Stimulated activated CD4-positive, alpha-beta T cell treated with anti-CD3 and anti-CD28 coated beads, TNF-alpha, amount 100 ng/mL, for 48 hours (primary cell): ENCODE measurements at regions not wholly inside any gene's neighbourhood (a gene's known extent, or its start where the extent isn't known, plus 50 kb on each side); places are given as distances from the start of the nearest gene placed in this dataset.
"Not testable (repeated sequence)": the region's sequence is repeated elsewhere in the genome, so short reads cannot be mapped to it uniquely, and the experiment has no call there.

Experiments used
- DNase-seq, 3 donors: peaks; one replicate each; pipeline ENCODE4 v3.0.0-alpha.2; 2020; ENCODE audit warnings: low read depth in 3 of 3

DNA sequence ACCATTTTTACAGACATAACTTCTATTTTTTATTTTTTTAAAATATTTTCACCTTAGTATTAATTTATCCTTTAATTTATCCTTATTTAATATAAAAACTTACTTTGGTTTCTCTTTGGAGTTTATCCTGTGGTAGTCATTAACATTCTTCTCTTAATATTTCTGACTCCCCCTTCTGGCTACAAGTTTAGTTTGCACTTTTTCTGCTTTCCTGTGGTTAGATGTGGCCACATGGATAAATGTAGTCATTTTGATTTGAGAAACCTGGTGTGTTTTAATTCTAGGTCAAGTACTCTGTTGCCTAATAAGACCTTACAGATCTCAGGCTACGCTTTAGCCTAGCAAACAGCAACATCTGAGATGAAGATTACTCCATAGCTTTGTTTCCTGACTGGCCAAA, 1187.5 kb downstream of the HACE1 start:
- DNase-seq: no peak

DNA sequence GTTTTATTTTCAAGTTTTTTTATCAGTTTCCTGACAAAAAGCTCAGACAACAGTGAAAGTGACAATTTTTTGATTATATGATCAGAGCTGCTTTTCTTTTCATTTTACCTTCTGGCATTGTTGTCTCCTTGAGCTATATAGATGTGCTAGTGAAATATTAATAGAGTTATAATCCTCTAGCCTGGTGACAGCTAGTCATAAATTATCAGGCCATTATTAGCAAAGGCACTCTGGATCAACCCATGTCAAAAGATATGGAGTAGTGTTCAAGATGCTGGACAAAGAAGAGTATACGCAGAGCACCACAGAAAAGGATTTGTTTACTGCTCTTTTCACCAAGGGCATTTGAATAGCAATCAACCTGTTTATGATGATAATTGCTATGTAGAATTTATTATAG, 1230.1 kb downstream of the HACE1 start:
- DNase-seq: no peak

DNA sequence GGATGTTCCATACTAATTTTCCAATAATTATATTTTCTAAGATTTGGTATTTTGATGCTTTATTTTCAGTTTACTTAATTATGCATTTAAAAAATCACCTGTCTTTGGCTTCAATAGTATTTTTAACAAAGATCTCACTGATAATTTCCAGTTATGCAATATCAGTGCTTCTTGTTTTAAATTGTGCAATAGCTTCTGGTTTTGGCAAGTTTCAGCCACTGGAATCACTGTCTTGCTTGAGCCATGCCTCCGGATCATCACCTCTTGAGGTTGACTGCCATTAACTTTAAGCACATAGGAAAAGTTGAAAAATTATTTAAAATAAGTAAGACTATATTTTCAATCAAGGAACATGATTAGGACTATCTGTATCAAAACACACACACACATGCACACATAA, 1242.1 kb downstream of the HACE1 start:
- DNase-seq: no peak

DNA sequence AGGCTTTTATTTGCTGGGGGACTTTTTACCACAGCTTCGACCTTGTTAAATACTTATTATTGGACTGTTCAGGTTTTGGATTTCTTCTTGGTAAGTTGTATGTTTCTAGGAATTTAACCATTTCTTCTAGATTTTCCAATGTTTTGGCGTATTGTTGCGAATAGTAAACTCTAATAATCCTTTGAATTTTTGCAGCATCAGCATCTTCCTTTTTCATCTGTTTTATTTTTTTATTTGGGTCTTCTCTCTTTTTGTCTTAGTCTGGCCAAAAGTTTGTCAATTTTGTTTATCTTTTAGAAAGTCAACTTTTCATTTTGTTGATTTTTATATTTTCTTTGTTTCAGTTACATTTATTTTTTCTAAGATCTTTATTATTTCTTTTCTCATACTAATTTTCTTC, 1272.0 kb downstream of the HACE1 start:
- no peak for DNase-seq

DNA sequence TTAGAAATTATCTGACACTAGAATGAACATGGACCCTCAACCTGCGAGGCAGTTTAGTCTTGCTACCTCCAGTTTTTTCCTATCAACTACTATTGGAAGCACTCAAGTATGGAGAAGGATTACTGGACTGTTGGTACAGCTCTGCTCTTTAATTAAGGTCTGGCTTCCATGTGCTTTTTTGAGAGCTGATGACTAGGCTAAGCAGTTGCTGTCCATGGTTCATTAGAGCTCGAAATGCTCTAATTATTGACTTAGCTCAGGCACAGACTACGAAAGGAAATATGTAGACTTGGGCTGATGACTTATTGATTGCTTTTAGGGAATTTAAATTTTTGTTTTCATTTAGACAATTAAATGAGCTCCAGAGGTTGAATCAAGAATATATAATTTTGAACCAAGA, 1281.6 kb downstream of the HACE1 start:
- DNase-seq: no peak

DNA sequence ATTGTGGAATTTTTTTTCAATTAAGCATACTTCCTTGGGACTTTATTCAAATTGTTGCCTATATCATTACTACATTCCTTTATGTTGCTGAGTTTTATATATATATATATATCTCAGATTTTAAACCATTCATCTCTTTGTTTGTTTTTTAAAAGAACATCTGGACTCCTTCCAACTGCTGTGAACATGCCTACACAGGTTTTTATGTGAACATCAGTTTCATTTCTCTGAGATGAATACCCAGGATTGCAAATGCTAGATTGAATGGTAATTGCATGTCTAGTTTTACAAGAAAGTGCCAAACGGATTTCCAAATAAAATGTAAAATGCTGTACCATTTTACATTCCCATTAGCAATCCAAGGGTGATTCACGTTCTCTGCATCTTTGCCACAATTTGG, 1289.3 kb downstream of the HACE1 start:
- DNase-seq: no peak

DNA sequence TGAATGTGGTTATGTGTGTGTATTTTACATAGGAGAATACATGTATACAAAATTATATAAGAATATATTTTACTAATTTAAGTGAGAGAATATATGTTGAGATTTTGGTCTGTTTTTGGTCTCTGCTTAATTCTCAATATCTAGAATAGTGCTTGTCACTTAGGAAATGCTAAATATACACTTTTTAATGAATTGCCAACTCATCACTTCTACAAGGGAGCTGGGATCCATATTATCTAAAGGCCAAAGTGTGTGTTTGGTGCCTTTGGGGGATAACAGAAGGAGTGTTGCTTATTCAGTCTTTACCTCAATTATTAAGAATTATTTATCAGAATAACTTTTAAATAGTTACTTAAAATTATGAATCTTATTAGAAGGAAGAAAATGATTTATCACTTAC, 1304.8 kb downstream of the HACE1 start:
- DNase-seq: no peak

DNA sequence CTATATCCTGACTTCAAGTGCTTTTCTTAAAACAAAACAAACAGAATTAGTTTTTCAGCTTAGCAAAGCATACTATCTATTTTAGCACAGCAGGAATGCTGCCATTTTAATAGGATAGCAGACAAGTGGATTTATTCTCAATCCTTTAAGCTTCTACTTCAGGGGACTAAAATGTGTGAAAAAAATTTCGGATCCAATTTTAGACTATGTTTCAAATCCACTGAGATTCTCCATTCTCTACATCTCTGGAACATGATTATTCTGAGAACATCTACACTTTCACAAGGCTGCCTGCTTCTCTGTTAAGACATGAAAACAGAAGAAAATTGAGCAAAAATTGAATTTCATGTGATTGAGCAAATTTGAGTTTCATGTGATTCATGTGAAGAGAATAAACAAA, 1321.3 kb downstream of the HACE1 start:
- DNase-seq: no peak

DNA sequence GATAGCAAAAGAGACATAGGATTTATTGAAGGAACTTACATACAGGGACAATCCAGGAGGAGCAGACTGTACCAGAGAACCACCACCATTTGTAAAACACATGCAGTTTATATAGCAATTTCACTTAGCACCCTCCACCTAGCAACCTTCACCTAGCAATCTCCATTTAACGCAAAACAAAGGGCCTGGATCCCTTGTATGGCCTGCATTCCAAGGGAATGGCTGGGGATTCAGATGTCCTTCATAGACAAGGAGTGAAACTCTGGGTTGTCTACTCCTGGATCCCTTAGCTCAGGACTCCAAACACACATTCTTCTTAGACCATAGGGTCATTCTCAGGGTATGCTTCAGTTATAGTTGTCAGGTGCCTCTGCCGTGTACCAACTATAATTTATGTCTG, 1324.9 kb downstream of the HACE1 start:
- no peak for DNase-seq

DNA sequence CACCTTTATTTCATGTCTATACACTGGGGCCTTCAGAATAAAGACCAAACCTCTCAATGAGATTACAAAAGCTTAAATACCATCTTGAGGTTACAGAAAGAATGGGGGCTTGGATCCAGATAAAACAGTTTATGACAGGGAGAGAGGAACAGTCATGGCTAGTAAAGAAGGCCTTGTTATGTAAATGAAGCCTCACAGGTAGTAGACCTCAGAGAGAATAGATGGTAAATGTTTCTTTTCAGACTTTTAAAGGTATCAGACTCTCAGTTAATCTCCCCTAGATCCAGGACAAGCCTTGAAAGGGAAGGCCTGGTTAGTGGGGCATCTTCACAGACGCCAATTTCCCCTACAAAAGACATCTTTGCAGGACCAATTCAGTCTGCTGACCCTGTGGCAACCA, 1325.6 kb downstream of the HACE1 start:
- no peak for DNase-seq

DNA sequence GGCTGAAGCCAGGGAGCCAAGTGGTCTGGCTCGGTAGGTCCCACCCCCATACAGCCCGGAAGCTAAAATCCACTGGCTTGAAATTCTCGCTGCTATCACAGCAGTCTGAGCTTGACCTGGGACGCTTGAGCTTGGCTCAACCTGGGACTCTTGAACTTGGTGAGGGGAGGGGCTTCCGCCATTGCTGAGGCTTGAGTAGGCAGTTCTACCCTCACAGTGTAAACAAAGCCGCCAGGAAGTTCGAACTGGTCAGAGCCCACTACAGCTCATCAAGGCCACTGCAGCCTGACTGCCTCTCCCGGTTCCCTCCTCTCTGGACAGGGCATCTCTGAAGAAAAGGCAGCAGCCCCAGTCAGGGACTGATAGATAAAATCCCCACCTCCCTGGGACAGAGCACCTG, 1337.7 kb downstream of the HACE1 start:
- DNase-seq: no peak

DNA sequence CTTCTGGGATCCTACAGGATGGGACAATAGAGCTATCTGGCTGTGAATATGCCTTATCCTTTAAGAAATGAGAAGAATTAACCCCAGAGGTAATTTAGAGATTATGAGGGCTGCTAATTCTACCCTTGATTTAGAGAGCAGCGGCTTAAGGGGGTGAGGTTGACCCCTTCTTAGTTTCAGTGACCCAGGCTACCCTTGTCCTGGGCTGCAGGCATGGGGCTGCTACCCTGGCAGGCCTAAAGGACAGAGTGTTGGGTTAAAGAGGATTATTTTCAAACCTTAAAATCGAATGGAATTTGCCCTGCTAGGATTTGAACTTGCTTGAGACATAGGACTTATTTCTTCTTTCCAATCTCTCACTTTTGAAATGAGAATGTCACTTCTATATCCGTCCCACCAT, 1343.4 kb downstream of the HACE1 start:
- DNase-seq: no peak

DNA sequence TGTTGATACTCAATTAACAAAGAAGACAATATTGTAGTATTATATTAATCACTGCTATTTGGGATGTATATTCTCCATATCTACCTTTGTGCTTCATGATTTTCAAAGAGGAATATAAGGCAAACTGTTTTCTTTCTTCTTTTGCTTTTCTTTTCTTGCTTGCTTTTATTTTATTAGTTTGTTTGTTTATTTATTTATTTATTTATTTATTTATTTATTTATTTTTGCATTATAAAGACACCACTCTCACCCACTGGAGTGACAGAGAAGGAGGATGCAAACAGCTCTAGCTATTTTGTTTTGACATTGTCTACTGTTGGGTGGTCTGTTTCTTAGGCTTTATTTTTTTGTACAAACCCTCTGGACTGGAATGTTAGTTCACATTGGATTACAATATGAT, 1352.7 kb downstream of the HACE1 start:
- DNase-seq: no peak

DNA sequence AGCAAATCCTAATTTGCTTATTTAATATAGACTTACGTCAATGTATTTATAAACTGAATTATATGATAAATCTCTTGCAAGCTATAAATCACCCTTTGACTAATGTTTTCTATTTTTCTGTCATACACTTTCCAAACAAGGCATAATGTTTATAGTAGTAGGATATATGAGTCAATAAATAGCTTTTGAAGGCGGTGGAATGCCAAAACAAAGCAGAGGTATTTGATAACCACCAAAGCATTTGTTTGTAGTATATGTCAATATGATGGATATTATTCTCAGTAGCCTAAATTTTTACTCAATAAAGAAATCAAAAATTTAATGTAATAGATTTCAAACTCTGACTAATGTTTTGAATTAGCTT, 1354.6 kb downstream of the HACE1 start:
- no peak for DNase-seq

DNA sequence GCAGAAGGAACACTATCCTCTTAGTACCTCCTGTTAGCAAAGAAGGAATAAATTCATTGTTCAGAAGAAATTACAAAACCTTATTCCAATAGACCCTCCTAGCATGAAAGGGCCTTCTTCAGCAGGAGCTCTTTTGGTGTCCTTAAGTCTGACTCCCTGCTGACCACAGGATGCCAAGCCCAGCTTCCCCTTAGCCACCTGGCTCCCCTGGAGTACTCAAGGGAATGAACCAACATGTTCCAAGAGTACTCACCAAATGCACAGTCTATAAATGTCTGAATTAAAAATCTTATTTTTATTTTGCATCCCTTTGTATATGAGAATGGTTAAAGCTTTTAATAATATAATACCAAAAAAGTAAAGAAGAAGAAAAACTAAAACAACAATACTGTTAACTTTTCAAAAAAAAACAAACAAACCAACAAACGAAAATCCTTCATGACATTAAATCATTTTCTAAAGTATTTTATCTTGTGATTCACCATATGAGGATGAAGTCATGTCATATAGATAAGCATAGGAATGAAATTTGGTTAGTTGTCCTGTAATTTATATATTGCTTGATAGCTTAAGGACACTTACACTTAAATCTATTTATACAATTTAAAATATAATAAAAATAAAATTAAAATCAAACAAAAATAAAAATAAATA, 1355.1 kb downstream of the HACE1 start:
- no peak for DNase-seq

DNA sequence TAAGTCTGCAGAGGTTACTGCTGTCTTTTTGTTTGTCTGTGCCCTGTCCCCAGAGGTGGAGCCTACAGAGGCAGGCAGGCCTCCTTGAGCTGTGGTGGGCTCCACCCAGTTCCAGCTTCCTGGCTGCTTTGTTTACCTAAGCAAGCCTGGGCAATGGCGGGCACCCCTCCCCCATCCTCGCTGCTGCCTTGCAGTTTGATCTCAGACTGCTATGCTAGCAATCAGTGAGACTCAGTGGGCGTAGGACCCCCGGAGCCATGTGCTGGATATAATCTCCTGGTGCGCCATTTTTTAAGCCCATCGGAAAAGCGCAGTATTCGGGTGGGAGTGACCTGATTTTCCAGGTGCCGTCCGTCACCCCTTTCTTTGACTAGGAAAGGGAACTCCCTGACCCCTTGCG, 1363.1 kb downstream of the HACE1 start:
- DNase-seq: not testable (repeated sequence)

DNA sequence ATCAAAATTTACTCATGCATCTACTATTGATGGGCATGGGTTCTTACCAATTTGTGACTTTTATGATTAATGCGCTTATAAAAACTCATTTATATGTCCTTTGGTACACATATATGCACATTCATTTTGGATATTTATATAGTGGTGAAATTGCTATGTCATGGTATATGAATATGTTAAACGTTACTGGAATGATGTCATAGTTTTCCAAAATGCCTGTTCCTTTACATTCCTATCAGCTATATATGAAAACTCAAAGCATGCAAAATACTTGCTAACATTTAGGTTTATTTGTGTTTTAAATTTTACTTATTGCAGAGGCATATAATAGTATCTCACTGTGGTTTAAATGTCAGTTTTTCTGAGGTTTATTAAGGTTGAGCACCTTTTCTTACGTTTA, 1403.1 kb downstream of the HACE1 start:
- no peak for DNase-seq

DNA sequence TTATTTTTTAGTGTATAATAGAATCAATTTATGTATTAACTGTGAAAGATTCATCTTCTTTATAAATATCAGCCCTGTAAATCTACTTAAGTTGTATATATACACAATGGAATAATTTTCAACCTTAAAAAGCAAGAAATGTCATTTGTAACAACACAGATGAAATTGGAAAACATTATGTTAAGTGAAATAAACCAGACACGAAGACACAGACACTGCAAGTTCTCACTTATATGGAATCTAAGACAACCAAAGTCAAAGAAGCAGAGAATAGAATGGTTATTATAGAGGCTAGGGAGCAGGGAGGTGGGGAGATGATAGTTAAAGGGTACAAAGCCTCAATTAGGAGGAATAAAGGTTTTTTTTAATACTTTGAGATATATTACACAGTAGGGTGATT, 1404.4 kb downstream of the HACE1 start:
- DNase-seq: no peak

DNA sequence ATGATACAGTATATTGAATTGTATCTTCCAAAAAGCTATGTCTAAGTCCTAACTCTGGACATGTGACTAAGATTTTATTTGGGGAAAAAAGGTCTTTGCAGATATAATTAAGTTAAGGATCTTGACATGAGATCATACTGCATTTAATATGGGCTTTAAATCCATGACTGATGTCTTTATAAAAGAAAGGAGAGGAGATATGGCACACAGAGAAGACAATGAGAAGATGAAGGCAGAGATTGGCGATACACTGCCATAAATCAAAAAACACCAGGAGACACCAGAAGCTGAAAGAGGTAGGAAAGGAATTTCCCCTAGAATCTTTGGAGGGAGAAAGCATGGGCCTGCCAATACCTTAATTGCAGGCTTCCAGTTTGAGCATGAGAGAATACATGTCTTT, 1450.2 kb downstream of the HACE1 start:
- DNase-seq: no peak

DNA sequence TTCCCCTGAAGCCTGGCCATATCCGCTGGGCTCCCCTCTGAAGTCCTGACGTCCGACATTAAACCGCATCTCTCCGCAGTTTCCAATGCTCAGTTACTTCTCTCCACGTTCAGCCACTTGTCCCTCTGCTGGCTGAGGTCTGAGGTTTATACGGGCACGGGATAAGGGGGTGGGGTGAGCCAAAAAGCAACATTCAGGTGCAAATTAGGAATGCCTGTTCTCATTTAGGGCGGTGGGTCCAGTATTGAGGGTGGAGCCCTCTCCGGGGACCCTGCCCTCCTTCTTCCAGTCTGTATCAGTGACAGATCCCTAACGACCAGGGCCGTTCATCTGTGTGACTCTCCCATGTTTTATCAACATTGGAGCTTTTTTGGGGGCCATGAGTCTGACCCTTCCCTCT, 1454.4 kb downstream of the HACE1 start:
- DNase-seq: no peak

DNA sequence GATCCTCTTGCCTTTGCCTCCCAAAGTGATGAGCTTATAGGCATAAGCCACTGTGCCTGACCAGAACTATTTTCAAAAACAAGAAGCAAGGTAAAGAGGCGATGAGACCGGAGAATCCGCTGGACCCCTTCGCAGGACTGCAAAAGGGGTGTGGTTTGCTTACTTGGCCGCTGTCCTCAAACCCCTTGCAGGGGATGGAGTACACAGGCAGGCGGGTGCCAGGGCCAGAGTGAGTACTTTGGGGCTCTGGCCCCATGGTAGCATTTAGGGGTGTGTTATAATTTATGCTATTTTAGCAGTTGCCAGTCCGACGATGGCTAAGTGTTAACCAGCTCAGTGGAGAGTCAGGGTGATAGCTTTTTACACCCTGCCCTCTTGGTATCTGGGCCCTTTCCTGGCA, 1454.9 kb downstream of the HACE1 start:
- DNase-seq: no peak

DNA sequence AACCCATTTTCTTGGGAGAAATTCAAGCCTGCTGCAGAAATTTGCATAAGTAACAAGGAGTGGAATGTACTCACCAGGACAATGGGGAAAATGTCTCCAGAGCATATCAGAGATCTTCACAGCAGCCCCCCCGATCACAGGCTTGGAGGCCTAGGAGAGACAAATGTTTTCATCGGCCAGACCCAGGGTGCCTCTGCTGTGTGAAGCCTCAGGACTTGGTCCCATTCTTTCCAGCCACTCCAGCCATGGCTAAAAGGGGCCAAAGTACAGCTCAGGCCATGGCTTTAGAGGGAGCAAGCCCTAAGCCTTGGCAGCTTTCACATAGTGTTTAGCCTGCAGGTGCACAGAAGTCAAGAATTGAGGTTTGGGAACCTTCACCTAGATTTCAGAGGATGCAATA, 1463.0 kb downstream of the HACE1 start:
- DNase-seq: no peak

DNA sequence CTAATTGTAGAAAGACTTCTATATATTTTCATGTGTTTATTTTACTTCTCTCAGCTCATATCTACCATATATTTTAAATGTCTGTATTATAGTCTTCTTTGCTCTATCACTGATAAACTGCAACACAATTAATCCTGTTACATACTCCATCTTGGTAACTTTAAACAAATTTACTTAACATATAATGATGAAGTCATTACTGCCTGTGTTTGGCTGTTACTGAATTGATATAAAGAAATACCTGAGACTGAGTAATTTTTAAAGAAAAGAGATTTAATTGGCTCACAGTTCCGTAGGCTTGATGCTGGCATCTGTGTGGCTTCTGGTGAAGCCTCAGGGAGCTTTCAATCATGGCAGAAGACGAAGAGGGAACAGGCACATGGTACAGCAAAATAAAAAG, 1480.4 kb downstream of the HACE1 start:
- no peak for DNase-seq

DNA sequence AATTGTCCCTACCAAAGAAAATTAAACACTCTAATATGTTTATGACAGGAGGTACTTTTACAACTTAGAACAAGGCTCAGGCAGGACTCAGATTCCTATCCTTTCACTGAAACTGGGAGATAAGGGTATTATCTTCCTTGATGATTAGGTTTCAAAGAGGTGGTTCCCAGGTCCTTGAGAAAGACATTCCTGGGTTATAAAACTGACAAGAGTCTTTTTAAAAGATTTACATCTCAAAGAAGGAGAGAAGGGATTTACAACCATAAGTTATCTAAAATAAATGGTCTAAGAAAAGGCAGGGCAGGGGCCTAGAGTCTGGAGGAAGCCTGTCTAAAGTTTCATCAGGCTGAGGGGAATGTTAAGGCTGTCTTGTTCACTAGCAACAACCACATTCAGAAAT, 1492.5 kb downstream of the HACE1 start:
- no peak for DNase-seq

DNA sequence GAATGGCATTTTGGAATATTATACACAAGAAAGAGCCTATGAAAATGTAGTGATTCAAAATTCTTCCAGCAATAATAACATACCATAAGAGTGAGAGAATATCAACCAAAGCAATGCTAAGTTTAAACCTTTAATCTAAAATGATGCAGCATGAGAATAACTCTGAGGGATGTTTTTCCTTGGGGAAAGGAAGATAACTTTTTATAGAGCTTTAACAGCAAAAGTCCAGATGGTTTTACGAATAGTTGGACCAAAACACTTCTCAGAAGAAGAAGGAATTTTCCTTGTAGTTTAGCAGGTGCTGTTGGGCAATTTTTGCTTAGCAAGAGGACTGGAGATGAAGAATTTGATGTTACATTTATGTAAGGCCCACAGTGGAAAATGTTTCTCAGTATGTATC, 1503.2 kb downstream of the HACE1 start:
- no peak for DNase-seq
